Keratinocyte (primary cell): ENCODE measurements at regions not wholly inside any gene's neighbourhood (a gene's known extent, or its start where the extent isn't known, plus 50 kb on each side); places are given as distances from the start of the nearest gene placed in this dataset.

Experiments
- DNase-seq: peaks from one replicate; pipeline ENCODE4 v3.0.0-alpha.2; 2011; ENCODE audit warnings: low read depth, missing footprints, low spot score
- FAIRE-seq: peaks from 2 replicates; lab custom pipeline; 2011; peaks lifted over from hg19 to GRCh38; lab: Jason Lieb, UNC
- H2AFZ ChIP-seq: 2 replicates; pipeline ENCODE4 v1.6.0; 2012; ENCODE audit warnings: low read length, control low read depth, inconsistent platforms; ENCODE audit not compliant: control insufficient read depth
- H3K27ac ChIP-seq: 2 replicates; pipeline ENCODE4 v1.5.1; 2011; ENCODE audit warnings: low read length; ENCODE audit not compliant: control insufficient read depth, insufficient read depth
- H3K27me3 ChIP-seq: 3 replicates; pipeline ENCODE4 v1.6.0; 2011; ENCODE audit warnings: low read length; ENCODE audit not compliant: control insufficient read depth, insufficient read depth; ENCODE audit errors: extremely low read depth
- H3K36me3 ChIP-seq, 2 experiments: 2 replicates in 1 of 2; 3 replicates in 1 of 2; pipeline ENCODE4 v1.5.1; 2011; ENCODE audit warnings: low read length in 2 of 2, mild to moderate bottlenecking in 1 of 2; ENCODE audit not compliant: control insufficient read depth in 2 of 2, insufficient read depth in 2 of 2; ENCODE audit errors: extremely low read depth in 1 of 2
- H3K4me1 ChIP-seq: 3 replicates; pipeline ENCODE4 v1.5.1; 2011; ENCODE audit warnings: low read length; ENCODE audit not compliant: control insufficient read depth, insufficient read depth; ENCODE audit errors: extremely low read depth
- H3K4me2 ChIP-seq: 3 replicates; pipeline ENCODE4 v1.6.0; 2011; ENCODE audit warnings: low read depth, low read length; ENCODE audit not compliant: control insufficient read depth, insufficient read depth; ENCODE audit errors: extremely low read depth
- H3K4me3 ChIP-seq, 3 experiments: fragments of 200-600 bp in 1 of 3; sonication (generic) in 1 of 3; 2 replicates in 2 of 3; 3 replicates in 1 of 3; pipeline ENCODE4 v1.5.1; 2011 to 2016; ENCODE audit warnings: low read length in 3 of 3, mild to moderate bottlenecking in 3 of 3, control low read depth in 2 of 3, inconsistent platforms in 1 of 3, low read depth in 1 of 3, mixed read lengths in 1 of 3, mixed run types in 1 of 3, moderate library complexity in 1 of 3; ENCODE audit not compliant: control insufficient read depth in 2 of 3, insufficient read depth in 2 of 3; ENCODE audit errors: extremely low read depth in 1 of 3
- H3K79me2 ChIP-seq: 2 replicates; pipeline ENCODE4 v1.6.0; 2012; ENCODE audit warnings: low read length; ENCODE audit not compliant: control insufficient read depth, insufficient read depth
- H3K9ac ChIP-seq: 3 replicates; pipeline ENCODE4 v1.6.0; 2011; ENCODE audit warnings: low read length; ENCODE audit not compliant: control insufficient read depth, insufficient read depth; ENCODE audit errors: extremely low read depth
- H3K9me1 ChIP-seq: 3 replicates; pipeline ENCODE4 v1.6.0; 2011; ENCODE audit warnings: low read length; ENCODE audit not compliant: control insufficient read depth, insufficient read depth; ENCODE audit errors: extremely low read depth
- H3K9me3 ChIP-seq: 2 replicates; pipeline ENCODE4 v1.5.1; 2012; ENCODE audit warnings: low read depth, low read length; ENCODE audit not compliant: control insufficient read depth
- H4K20me1 ChIP-seq: 3 replicates; pipeline ENCODE4 v1.6.0; 2011; ENCODE audit warnings: low read length; ENCODE audit not compliant: control insufficient read depth, insufficient read depth; ENCODE audit errors: extremely low read depth
- CTCF ChIP-seq, 3 experiments: IDR thresholded peaks in 1 of 3; conservative IDR thresholded peaks in 1 of 3; optimal IDR thresholded peaks in 1 of 3; 2 replicates in 2 of 3; 3 replicates in 1 of 3; pipeline versions ENCODE3 to v1.5.1; 2011; ENCODE audit warnings: low read length in 3 of 3, mild to moderate bottlenecking in 3 of 3, moderate library complexity in 2 of 3, control low read depth in 1 of 3, inconsistent platforms in 1 of 3; ENCODE audit not compliant: insufficient read depth in 2 of 3; ENCODE audit errors: extremely low read depth in 1 of 3
- EZH2 ChIP-seq: IDR thresholded peaks from one replicate; pipeline ENCODE4 v1.6.1; 2012; ENCODE audit warnings: inconsistent platforms, mild to moderate bottlenecking, low read length, moderate library complexity
- dilution Hi-C: fragments of 300-500 bp; cut with MboI; formaldehyde crosslinking; loops from one replicate; pipeline ENCODE4 v1.7.0; 2020; ENCODE audit warnings: low sequenced_read_pairs; ENCODE audit not compliant: extremely low pct_ligation_motif_present

- no peak overlapping the region for H3K4me3 ChIP-seq
- no peaks in the 10 kb centered on the region for H3K4me1 ChIP-seq
- H3K27ac ChIP-seq = no peak overlapping the region
- H3K9me1 ChIP-seq = no peaks in the 10 kb centered on the region
- TF ChIP-seq EZH2 (no peak), CTCF (optimal IDR thresholded peaks at IDR 0.05 in 1 of 3, IDR thresholded peaks at IDR 0.05 in 1 of 3, conservative IDR thresholded peaks at IDR 0.05 in 1 of 3; ENCODE audit: extremely low read depth in 1 of 3, insufficient read depth in 2 of 3, low read length in 3 of 3) (no peak)
- no peaks in the 10 kb centered on the region for H3K9me3 ChIP-seq
- no peak overlapping the region for H3K4me2 ChIP-seq
- dilution Hi-C loops = no loop called here
- no peak overlapping the region for H2AFZ ChIP-seq
- no peaks in the 10 kb centered on the region for H3K36me3 ChIP-seq
- H4K20me1 ChIP-seq = no peaks in the 10 kb centered on the region
- DNase-seq = no peak
- H3K9ac ChIP-seq = no peak overlapping the region
- no peaks in the 10 kb centered on the region for H3K27me3 ChIP-seq
- no peaks in the 10 kb centered on the region for H3K79me2 ChIP-seq
- FAIRE-seq = no peak
These were observed 608.6 kb upstream of the ADGRB3 start for GRCh38 chr6:68026483-68026882.

DNA sequence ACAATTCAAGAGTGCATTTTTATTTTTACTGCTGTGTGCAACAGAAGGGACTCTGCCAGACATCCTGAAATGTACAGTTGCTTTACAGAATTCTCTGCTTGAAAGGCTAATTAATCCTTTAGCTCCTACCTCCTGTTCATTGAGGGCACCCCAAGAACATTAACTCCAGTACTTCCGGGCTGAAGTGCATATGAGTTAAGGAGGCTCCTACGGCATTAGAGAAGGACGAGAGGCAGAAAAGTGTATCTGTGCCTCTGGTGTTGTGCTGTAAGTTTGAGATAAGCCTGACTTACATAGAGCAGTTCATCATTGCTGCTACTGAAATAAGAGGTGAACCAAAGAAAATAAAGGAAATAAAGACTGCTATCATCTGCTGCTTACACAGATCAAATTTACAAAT lies 609.3 kb upstream of the ADGRB3 start:
- no peak overlapping the region for H3K4me2 ChIP-seq
- no peak for DNase-seq
- no peaks in the 10 kb centered on the region for H3K36me3 ChIP-seq
- FAIRE-seq = no peak
- no peak overlapping the region for H3K9ac ChIP-seq
- no peak overlapping the region for H3K27ac ChIP-seq
- TF ChIP-seq EZH2 (no peak), CTCF (optimal IDR thresholded peaks at IDR 0.05 in 1 of 3, IDR thresholded peaks at IDR 0.05 in 1 of 3, conservative IDR thresholded peaks at IDR 0.05 in 1 of 3; ENCODE audit: extremely low read depth in 1 of 3, insufficient read depth in 2 of 3, low read length in 3 of 3) (no peak)
- dilution Hi-C loops = no loop called here
- H2AFZ ChIP-seq = no peak overlapping the region
- no peaks in the 10 kb centered on the region for H3K9me3 ChIP-seq
- no peaks in the 10 kb centered on the region for H3K9me1 ChIP-seq
- no peaks in the 10 kb centered on the region for H3K79me2 ChIP-seq
- H3K4me3 ChIP-seq = no peak overlapping the region
- H4K20me1 ChIP-seq = no peaks in the 10 kb centered on the region
- no peaks in the 10 kb centered on the region for H3K27me3 ChIP-seq
- no peaks in the 10 kb centered on the region for H3K4me1 ChIP-seq
